GM12878 (cell line): ENCODE measurements at regions not wholly inside any gene's neighbourhood (a gene's known extent, or its start where the extent isn't known, plus 50 kb on each side); places are given as distances from the start of the nearest gene placed in this dataset.

ENCODE experiments used
- ATAC-seq: fragments of 200-7000 bp; cut with Tn5 transposase; 3 replicates; pipeline ENCODE4 v1.9.1; 2020; ENCODE audit warnings: mild to moderate bottlenecking, moderate library complexity
- BruUV-seq: library from RNA; stranded (reverse); fragments of 400-500 nt; replicated peaks from 2 replicates; lab custom pipeline; 2021; lab: Mats Ljungman, UMichigan
- CTCF ChIA-PET: fragments of 300-600 bp; sonication (Branson Sonifier 250); formaldehyde crosslinking; extraction: SDS; loops from one replicate; lab custom pipeline; 2021; ENCODE audit warnings: inconsistent platforms; lab: Yijun Ruan, JAX
- POLR2A ChIA-PET: fragments of 350-600 bp; formaldehyde crosslinking; extraction: SDS; loops from one replicate; lab custom pipeline; 2021; ENCODE audit warnings: inconsistent platforms; lab: Charles Lee
- RAD21 ChIA-PET: fragments of 300-600 bp; sonication (Branson Sonifier 250); formaldehyde crosslinking; loops from one replicate; lab custom pipeline; 2023; ENCODE audit warnings: antibody characterized with exemption; ENCODE audit not compliant: unreplicated experiment; lab: Charles Lee
- SMC1A ChIA-PET: fragments of 300-600 bp; sonication (Branson Sonifier 250); formaldehyde crosslinking; loops from one replicate; lab custom pipeline; 2023; ENCODE audit not compliant: unreplicated experiment, uncharacterized antibody; lab: Charles Lee
- DNase-seq: peaks from one replicate; pipeline ENCODE4 v3.0.0-alpha.2; 2011; ENCODE audit warnings: low read depth, low spot score
- FAIRE-seq: peaks from 3 replicates; lab custom pipeline; 2011; peaks lifted over from hg19 to GRCh38; lab: Jason Lieb, UNC
- H2AFZ ChIP-seq: 2 replicates; pipeline ENCODE4 v1.6.0; 2011; ENCODE audit warnings: low read depth, low read length, control low read depth; ENCODE audit not compliant: control insufficient read depth
- H3K27ac ChIP-seq: 2 replicates; pipeline ENCODE4 v1.5.1; 2011; ENCODE audit warnings: control low read depth; ENCODE audit not compliant: control insufficient read depth, insufficient read depth
- H3K27me3 ChIP-seq, 2 experiments: replicated peaks in 1 of 2; 2 replicates each; pipeline versions ENCODE4 v1.6.0 to v1.6.1; 2011; ENCODE audit warnings: low read length in 1 of 2; ENCODE audit not compliant: control insufficient read depth in 2 of 2, insufficient read depth in 2 of 2
- H3K36me3 ChIP-seq, 2 experiments: 2 replicates each; pipeline ENCODE4 v1.5.1; 2011; ENCODE audit warnings: low read length in 1 of 2; ENCODE audit not compliant: control insufficient read depth in 2 of 2, insufficient read depth in 2 of 2
- H3K4me1 ChIP-seq: 2 replicates; pipeline ENCODE4 v1.6.1; 2011; ENCODE audit warnings: mild to moderate bottlenecking, low read length, moderate library complexity, mixed read lengths; ENCODE audit not compliant: control insufficient read depth, insufficient read depth
- H3K4me2 ChIP-seq: 2 replicates; pipeline ENCODE4 v1.6.0; 2011; ENCODE audit warnings: control low read depth; ENCODE audit not compliant: control insufficient read depth, insufficient read depth
- H3K4me3 ChIP-seq: fragments of 200-600 bp; sonication (generic); 2 replicates; pipeline ENCODE4 v1.5.1; 2016
- H3K79me2 ChIP-seq: 2 replicates; pipeline ENCODE4 v1.6.0; 2011; ENCODE audit warnings: low read length; ENCODE audit not compliant: control insufficient read depth, insufficient read depth
- H3K9ac ChIP-seq: 2 replicates; pipeline ENCODE4 v1.8.0; 2011; ENCODE audit warnings: low read length, control low read depth, mixed read lengths; ENCODE audit not compliant: control insufficient read depth, insufficient read depth
- H3K9me3 ChIP-seq: replicated peaks from 3 replicates; pipeline ENCODE4 v1.5.1; 2011; ENCODE audit warnings: mild to moderate bottlenecking, low read length; ENCODE audit not compliant: control insufficient read depth, insufficient read depth
- H4K20me1 ChIP-seq: 2 replicates; pipeline ENCODE4 v1.6.0; 2011; ENCODE audit not compliant: control insufficient read depth, insufficient read depth
- BACH1 ChIP-seq: fragments of 450-650 bp; IDR thresholded peaks from 2 replicates; pipeline ENCODE4 v1.6.1; 2017; ENCODE audit warnings: mild to moderate bottlenecking, borderline replicate concordance
- CBX3 ChIP-seq: fragments of 200-600 bp; sonication (generic); IDR thresholded peaks from 2 replicates; pipeline ENCODE4 v1.6.1; 2016; ENCODE audit warnings: low read depth, borderline replicate concordance
- CBX5 ChIP-seq: sonication (generic); IDR thresholded peaks from 2 replicates; pipeline ENCODE4 v1.6.1; 2016; ENCODE audit warnings: low read depth, moderate library complexity, mild to moderate bottlenecking, inconsistent platforms
- ETV6 ChIP-seq, 2 experiments: fragments of 450-650 bp in 1 of 2; IDR thresholded peaks in 1 of 2; conservative IDR thresholded peaks in 1 of 2; 2 replicates each; pipeline ENCODE4 v1.6.1; 2014; ENCODE audit warnings: antibody characterized with exemption in 1 of 2, borderline replicate concordance in 1 of 2, low read depth in 1 of 2, mild to moderate bottlenecking in 1 of 2, moderate library complexity in 1 of 2
- GATAD2B ChIP-seq: fragments of 450-650 bp; conservative IDR thresholded peaks from 2 replicates; pipeline ENCODE4 v1.6.1; 2017; ENCODE audit warnings: low read depth, mild to moderate bottlenecking, moderate library complexity
- NFIC ChIP-seq: IDR thresholded peaks from 2 replicates; pipeline ENCODE4 v1.6.1; 2012; ENCODE audit warnings: low read depth, mild to moderate bottlenecking, inconsistent platforms, low read length, moderate library complexity
- NR2F1 ChIP-seq: fragments of 450-650 bp; conservative IDR thresholded peaks from 2 replicates; pipeline ENCODE4 v1.6.1; 2017; ENCODE audit warnings: mild to moderate bottlenecking
- PAX5 ChIP-seq: IDR thresholded peaks from 2 replicates; pipeline ENCODE4 v1.6.1; 2011; ENCODE audit warnings: low read depth, low read length, borderline replicate concordance
- SMARCA5 ChIP-seq: fragments of 450-650 bp; IDR thresholded peaks from 2 replicates; pipeline ENCODE4 v1.6.1; 2017; ENCODE audit warnings: mild to moderate bottlenecking
- SPI1 ChIP-seq: IDR thresholded peaks from 2 replicates; pipeline ENCODE4 v1.6.1; 2011; ENCODE audit warnings: low read depth, mild to moderate bottlenecking, low read length, moderate library complexity, borderline replicate concordance; ENCODE audit not compliant: insufficient read depth
- WGBS: methylation state at CpG from one replicate; pipeline ENCODE4 v1.1.6; 2016; ENCODE audit warnings: low lambda C conversion rate; ENCODE audit not compliant: insufficient replicate concordance, insufficient coverage; ENCODE audit errors: missing lambda C conversion rate; 5-methylcytosine and 5-hydroxymethylcytosine counted together
- in situ Hi-C: fragments of 300-500 bp; cut with MboI; formaldehyde crosslinking; loops from 9 replicates; pipeline ENCODE4 v1.14.3; 2018; ENCODE audit warnings: mixed read lengths
- intact Hi-C: fragments of 100-400 bp; cut with micrococcal nuclease; formaldehyde crosslinking; loops from one replicate; pipeline ENCODE4 v1.14.2; 2022; ENCODE audit not compliant: unreplicated experiment
- TF ChIP-seq, protein P1 (sequence below): IDR thresholded peaks from 2 replicates; pipeline ENCODE4 v1.6.1; 2012; ENCODE audit warnings: improper control_type of control experiment, low read depth, low read length; ENCODE audit not compliant: insufficient replicate concordance

DNA sequence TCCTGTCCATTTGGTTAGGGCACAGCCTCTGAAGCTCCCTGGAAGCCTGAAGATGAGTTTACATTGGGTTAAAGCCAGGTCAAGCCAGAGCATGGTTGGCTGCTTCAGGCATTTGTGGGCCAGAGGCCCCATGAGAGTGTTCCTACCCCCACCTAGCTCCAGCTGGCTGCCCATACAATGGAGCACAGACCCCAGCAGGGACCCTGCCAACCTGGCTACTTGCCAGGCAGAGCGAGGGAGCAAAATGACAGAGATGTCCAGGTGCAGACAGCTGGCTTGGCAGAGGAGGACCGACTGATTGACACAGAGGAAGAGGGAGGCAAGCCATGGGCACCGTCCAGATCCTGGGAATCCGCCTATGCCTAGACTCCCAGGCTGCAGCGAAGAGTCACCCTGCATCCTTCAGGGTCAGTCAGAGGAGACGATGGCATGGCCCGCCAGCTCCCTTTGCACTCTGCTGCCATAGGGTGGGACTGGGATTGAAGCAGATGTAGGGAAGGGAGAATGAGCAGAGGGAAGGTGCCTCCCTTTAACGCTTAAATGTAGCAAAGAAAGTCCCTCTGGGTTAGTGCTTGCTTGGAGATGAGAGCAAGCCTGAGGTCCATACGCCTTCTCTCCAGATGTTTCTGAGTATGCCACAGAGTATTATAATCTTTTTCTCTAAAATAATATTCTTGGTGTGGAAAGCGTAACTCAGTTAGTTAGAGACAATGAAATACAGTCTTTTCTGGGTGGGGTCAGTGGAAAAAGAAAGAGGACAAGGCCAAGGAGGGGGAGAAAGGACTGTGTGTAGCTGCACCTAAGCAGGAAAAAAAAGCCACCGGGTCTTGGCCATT, 77.6 kb upstream of the FYN start:
- Histone ChIP-seq H3K27ac (no peak overlapping the region), H3K9me3 (no peaks in the 10 kb centered on the region), H4K20me1 (no peaks in the 10 kb centered on the region), H3K36me3 (no peaks in the 10 kb centered on the region), H3K4me1 (0 out of 2 replicates have a peak, but pooled peaks cover 4% of the 10 kb centered on the region), H2AFZ (no peak overlapping the region), H3K4me2 (no peak overlapping the region), H3K79me2 (no peaks in the 10 kb centered on the region), H3K27me3 (no peaks in the 10 kb centered on the region), H3K4me3 (no peak overlapping the region), H3K9ac (no peak overlapping the region)
- in situ Hi-C loops (no loop called here), intact Hi-C loops (no loop called here)
- TF ChIP-seq SMARCA5 (no peak), CBX5 (no peak), SPI1 (no peak), CBX3 (no peak), GATAD2B (no peak), BACH1 (no peak), PAX5 (no peak), NFIC (no peak), ETV6 (conservative IDR thresholded peaks at IDR 0.05 in 1 of 2, IDR thresholded peaks at IDR 0.05 in 1 of 2; ENCODE audit: borderline replicate concordance in 1 of 2, low read depth in 1 of 2) (no peak), NR2F1 (no peak)
- TF ChIP-seq, protein P1, sequence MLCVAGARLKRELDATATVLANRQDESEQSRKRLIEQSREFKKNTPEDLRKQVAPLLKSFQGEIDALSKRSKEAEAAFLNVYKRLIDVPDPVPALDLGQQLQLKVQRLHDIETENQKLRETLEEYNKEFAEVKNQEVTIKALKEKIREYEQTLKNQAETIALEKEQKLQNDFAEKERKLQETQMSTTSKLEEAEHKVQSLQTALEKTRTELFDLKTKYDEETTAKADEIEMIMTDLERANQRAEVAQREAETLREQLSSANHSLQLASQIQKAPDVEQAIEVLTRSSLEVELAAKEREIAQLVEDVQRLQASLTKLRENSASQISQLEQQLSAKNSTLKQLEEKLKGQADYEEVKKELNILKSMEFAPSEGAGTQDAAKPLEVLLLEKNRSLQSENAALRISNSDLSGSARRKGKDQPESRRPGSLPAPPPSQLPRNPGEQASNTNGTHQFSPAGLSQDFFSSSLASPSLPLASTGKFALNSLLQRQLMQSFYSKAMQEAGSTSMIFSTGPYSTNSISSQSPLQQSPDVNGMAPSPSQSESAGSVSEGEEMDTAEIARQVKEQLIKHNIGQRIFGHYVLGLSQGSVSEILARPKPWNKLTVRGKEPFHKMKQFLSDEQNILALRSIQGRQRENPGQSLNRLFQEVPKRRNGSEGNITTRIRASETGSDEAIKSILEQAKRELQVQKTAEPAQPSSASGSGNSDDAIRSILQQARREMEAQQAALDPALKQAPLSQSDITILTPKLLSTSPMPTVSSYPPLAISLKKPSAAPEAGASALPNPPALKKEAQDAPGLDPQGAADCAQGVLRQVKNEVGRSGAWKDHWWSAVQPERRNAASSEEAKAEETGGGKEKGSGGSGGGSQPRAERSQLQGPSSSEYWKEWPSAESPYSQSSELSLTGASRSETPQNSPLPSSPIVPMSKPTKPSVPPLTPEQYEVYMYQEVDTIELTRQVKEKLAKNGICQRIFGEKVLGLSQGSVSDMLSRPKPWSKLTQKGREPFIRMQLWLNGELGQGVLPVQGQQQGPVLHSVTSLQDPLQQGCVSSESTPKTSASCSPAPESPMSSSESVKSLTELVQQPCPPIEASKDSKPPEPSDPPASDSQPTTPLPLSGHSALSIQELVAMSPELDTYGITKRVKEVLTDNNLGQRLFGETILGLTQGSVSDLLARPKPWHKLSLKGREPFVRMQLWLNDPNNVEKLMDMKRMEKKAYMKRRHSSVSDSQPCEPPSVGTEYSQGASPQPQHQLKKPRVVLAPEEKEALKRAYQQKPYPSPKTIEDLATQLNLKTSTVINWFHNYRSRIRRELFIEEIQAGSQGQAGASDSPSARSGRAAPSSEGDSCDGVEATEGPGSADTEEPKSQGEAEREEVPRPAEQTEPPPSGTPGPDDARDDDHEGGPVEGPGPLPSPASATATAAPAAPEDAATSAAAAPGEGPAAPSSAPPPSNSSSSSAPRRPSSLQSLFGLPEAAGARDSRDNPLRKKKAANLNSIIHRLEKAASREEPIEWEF, result no peak
- ATAC-seq (no peak), FAIRE-seq (no peak), DNase-seq (no peak)
- ChIA-PET RAD21 (no interaction called here), POLR2A (no interaction called here), SMC1A (no interaction called here), CTCF (interaction anchor here (0.6 kb wide), 1 partner anchor 61 kb away, joined by 3 read pairs; no protein-coding TSS in a partner anchor)
- BruUV-seq, result no TSS peak
- 46% methylated on average over 11 of the region's 11 CpGs for WGBS
